NCI-H524 treated with DMSO at 0.1 percent for 48 hours (cell line): ENCODE measurements at regions not wholly inside any gene's neighbourhood (a gene's known extent, or its start where the extent isn't known, plus 50 kb on each side); places are given as distances from the start of the nearest gene placed in this dataset.

Experiments
- DNase-seq: peaks from one replicate; lab custom pipeline; 2025; lab: John Stamatoyannopoulos, UW

GRCh38 chr2:181189951-181190350 is 209.5 kb downstream of the UBE2E3 start:
- no peak for DNase-seq

- peak; percentile 92 for DNase-seq
Observed at GRCh38 chr2:181190711-181191110, 210.3 kb downstream of the UBE2E3 start.

- DNase-seq, result no peak
Observed at GRCh38 chr2:181193550-181193949, 213.1 kb downstream of the UBE2E3 start.

- no peak for DNase-seq
Observed at GRCh38 chr2:181196401-181196800, 216.0 kb downstream of the UBE2E3 start.

- no peak for DNase-seq
Observed at GRCh38 chr2:181197140-181197760, 216.8 kb downstream of the UBE2E3 start.

GRCh38 chr2:181198183-181198864 is 217.9 kb downstream of the UBE2E3 start:
- DNase-seq, result no peak

GRCh38 chr2:181203412-181203811 is 223.0 kb downstream of the UBE2E3 start:
- no peak for DNase-seq

GRCh38 chr2:181203916-181204315 is 223.5 kb downstream of the UBE2E3 start:
- DNase-seq, result no peak

- DNase-seq, result no peak
Observed at GRCh38 chr2:181218401-181218821, 238.0 kb downstream of the UBE2E3 start.

GRCh38 chr2:181223234-181223633 is 234.0 kb upstream of the ITGA4 start:
- no peak for DNase-seq

GRCh38 chr2:181224866-181225265 is 232.3 kb upstream of the ITGA4 start:
- DNase-seq, result no peak

GRCh38 chr2:181228661-181229060 is 228.5 kb upstream of the ITGA4 start:
- DNase-seq, result no peak

GRCh38 chr2:181231151-181231550 is 226.0 kb upstream of the ITGA4 start:
- DNase-seq, result no peak

GRCh38 chr2:181231886-181232621 is 225.1 kb upstream of the ITGA4 start:
- DNase-seq, result peak; percentile 67

- peak; percentile 85 for DNase-seq
Observed at GRCh38 chr2:181234487-181234891, 222.7 kb upstream of the ITGA4 start.

- DNase-seq, result no peak
Observed at GRCh38 chr2:181235011-181235410, 222.2 kb upstream of the ITGA4 start.

GRCh38 chr2:181235683-181236459 is 221.3 kb upstream of the ITGA4 start:
- DNase-seq, result no peak

- no peak for DNase-seq
Observed at GRCh38 chr2:181239201-181239799, 217.9 kb upstream of the ITGA4 start.

- no peak for DNase-seq
Observed at GRCh38 chr2:181240844-181241243, 216.3 kb upstream of the ITGA4 start.

- no peak for DNase-seq
Observed at GRCh38 chr2:181241366-181241765, 215.8 kb upstream of the ITGA4 start.

- DNase-seq, result no peak
Observed at GRCh38 chr2:181241797-181242196, 215.4 kb upstream of the ITGA4 start.

GRCh38 chr2:181242262-181242661 is 214.9 kb upstream of the ITGA4 start:
- DNase-seq, result no peak
